ES-I3 (cell line): ENCODE measurements at regions not wholly inside any gene's neighbourhood (a gene's known extent, or its start where the extent isn't known, plus 50 kb on each side); places are given as distances from the start of the nearest gene placed in this dataset.

ENCODE experiments used
- H3K36me3 ChIP-seq: 2 replicates; pipeline ENCODE4 v1.6.1; 2013; ENCODE audit warnings: mild to moderate bottlenecking, low read length, control low read depth, moderate library complexity; ENCODE audit not compliant: insufficient read depth
- H3K4me1 ChIP-seq: 2 replicates; pipeline ENCODE4 v1.6.1; 2013; ENCODE audit warnings: mild to moderate bottlenecking, control low read depth, low read length; ENCODE audit not compliant: insufficient read depth
- H3K9ac ChIP-seq: 2 replicates; pipeline ENCODE4 v1.6.1; 2013; ENCODE audit warnings: low read depth, mild to moderate bottlenecking, low read length, moderate library complexity
- H3K9me3 ChIP-seq: 2 replicates; pipeline ENCODE4 v1.6.1; 2013; ENCODE audit warnings: mild to moderate bottlenecking, low read length, moderate library complexity; ENCODE audit not compliant: control insufficient read depth, insufficient read depth

- peaks cover 6% of the 10 kb centered on the region; the same call in 1 of the 2 replicates for H3K36me3 ChIP-seq
- H3K9me3 ChIP-seq: no peaks in the 10 kb centered on the region
- no peak overlapping the region for H3K9ac ChIP-seq
- H3K4me1 ChIP-seq: no peaks in the 10 kb centered on the region
Measured at GRCh38 chr3:127033171-127033570, 50.3 kb downstream of the PLXNA1 start.

- H3K36me3 ChIP-seq: peaks cover 6% of the 10 kb centered on the region; the same call in 1 of the 2 replicates
- H3K9ac ChIP-seq: no peak overlapping the region
- no peaks in the 10 kb centered on the region for H3K4me1 ChIP-seq
- no peaks in the 10 kb centered on the region for H3K9me3 ChIP-seq
Measured at GRCh38 chr3:127033786-127034185, 50.9 kb downstream of the PLXNA1 start.

GRCh38 chr3:127034195-127034989, 51.5 kb downstream of the PLXNA1 start:
- no peak overlapping the region for H3K9ac ChIP-seq
- peaks cover 6% of the 10 kb centered on the region; the same call in 1 of the 2 replicates for H3K36me3 ChIP-seq
- no peaks in the 10 kb centered on the region for H3K4me1 ChIP-seq
- H3K9me3 ChIP-seq: no peaks in the 10 kb centered on the region

GRCh38 chr3:127034990-127035652, 52.2 kb downstream of the PLXNA1 start:
- no peaks in the 10 kb centered on the region for H3K9me3 ChIP-seq
- no peaks in the 10 kb centered on the region for H3K4me1 ChIP-seq
- peaks cover 6% of the 10 kb centered on the region; the same call in 1 of the 2 replicates for H3K36me3 ChIP-seq
- no peak overlapping the region for H3K9ac ChIP-seq

- no peak overlapping the region for H3K9ac ChIP-seq
- peaks cover 6% of the 10 kb centered on the region; the same call in 1 of the 2 replicates for H3K36me3 ChIP-seq
- H3K4me1 ChIP-seq: no peaks in the 10 kb centered on the region
- no peaks in the 10 kb centered on the region for H3K9me3 ChIP-seq
Measured at GRCh38 chr3:127035677-127036076, 52.8 kb downstream of the PLXNA1 start.

GRCh38 chr3:127036209-127037020, 53.5 kb downstream of the PLXNA1 start:
- H3K9me3 ChIP-seq: no peaks in the 10 kb centered on the region
- no peak overlapping the region for H3K9ac ChIP-seq
- 0 out of 2 replicates have a peak, but pooled peaks cover 2% of the 10 kb centered on the region for H3K36me3 ChIP-seq
- H3K4me1 ChIP-seq: no peaks in the 10 kb centered on the region

GRCh38 chr3:127037021-127037400, 54.1 kb downstream of the PLXNA1 start:
- Histone ChIP-seq H3K9me3 (no peaks in the 10 kb centered on the region), H3K36me3 (0 out of 2 replicates have a peak, but pooled peaks cover 2% of the 10 kb centered on the region), H3K9ac (no peak overlapping the region), H3K4me1 (no peaks in the 10 kb centered on the region)

- H3K4me1 ChIP-seq: no peaks in the 10 kb centered on the region
- H3K36me3 ChIP-seq: 0 out of 2 replicates have a peak, but pooled peaks cover 2% of the 10 kb centered on the region
- H3K9me3 ChIP-seq: no peaks in the 10 kb centered on the region
- H3K9ac ChIP-seq: no peak overlapping the region
Measured at GRCh38 chr3:127037418-127037841, 54.5 kb downstream of the PLXNA1 start.

- H3K36me3 ChIP-seq: no peaks in the 10 kb centered on the region
- no peak overlapping the region for H3K9ac ChIP-seq
- no peaks in the 10 kb centered on the region for H3K9me3 ChIP-seq
- no peaks in the 10 kb centered on the region for H3K4me1 ChIP-seq
Measured at GRCh38 chr3:127037971-127038446, 55.1 kb downstream of the PLXNA1 start.

- H3K4me1 ChIP-seq: no peaks in the 10 kb centered on the region
- H3K36me3 ChIP-seq: no peaks in the 10 kb centered on the region
Measured at GRCh38 chr3:127038466-127038865, 55.6 kb downstream of the PLXNA1 start.

GRCh38 chr3:127038923-127039581, 56.1 kb downstream of the PLXNA1 start:
- no peaks in the 10 kb centered on the region for H3K9me3 ChIP-seq
- H3K4me1 ChIP-seq: no peaks in the 10 kb centered on the region
- H3K36me3 ChIP-seq: no peaks in the 10 kb centered on the region
- H3K9ac ChIP-seq: no peak overlapping the region

More at GRCh38 chr3:127038466-127038865, 55.6 kb downstream of the PLXNA1 start:
- Histone ChIP-seq H3K9me3 (no peaks in the 10 kb centered on the region), H3K9ac (no peak overlapping the region)

GRCh38 chr3:127039719-127040118, 56.8 kb downstream of the PLXNA1 start:
- H3K4me1 ChIP-seq: no peaks in the 10 kb centered on the region
- no peak overlapping the region for H3K9ac ChIP-seq
- H3K36me3 ChIP-seq: no peaks in the 10 kb centered on the region
- H3K9me3 ChIP-seq: no peaks in the 10 kb centered on the region

- Histone ChIP-seq H3K9me3 (no peaks in the 10 kb centered on the region), H3K36me3 (no peaks in the 10 kb centered on the region), H3K4me1 (no peaks in the 10 kb centered on the region), H3K9ac (no peak overlapping the region)
Measured at GRCh38 chr3:127040216-127040615, 57.3 kb downstream of the PLXNA1 start.
